Fibroblast of gingiva (primary cell): ENCODE measurements at regions not wholly inside any gene's neighbourhood (a gene's known extent, or its start where the extent isn't known, plus 50 kb on each side); places are given as distances from the start of the nearest gene placed in this dataset.
A peak's percentile ranks its signal among the peaks of the same experiment; 100 is the strongest.
"Not testable (repeated sequence)": the region's sequence is repeated elsewhere in the genome, so short reads cannot be mapped to it uniquely, and the experiment has no call there.

ENCODE experiments used
- DNase-seq: peaks from one replicate; pipeline ENCODE4 v3.0.0-alpha.2; 2011; ENCODE audit warnings: low read depth

DNA sequence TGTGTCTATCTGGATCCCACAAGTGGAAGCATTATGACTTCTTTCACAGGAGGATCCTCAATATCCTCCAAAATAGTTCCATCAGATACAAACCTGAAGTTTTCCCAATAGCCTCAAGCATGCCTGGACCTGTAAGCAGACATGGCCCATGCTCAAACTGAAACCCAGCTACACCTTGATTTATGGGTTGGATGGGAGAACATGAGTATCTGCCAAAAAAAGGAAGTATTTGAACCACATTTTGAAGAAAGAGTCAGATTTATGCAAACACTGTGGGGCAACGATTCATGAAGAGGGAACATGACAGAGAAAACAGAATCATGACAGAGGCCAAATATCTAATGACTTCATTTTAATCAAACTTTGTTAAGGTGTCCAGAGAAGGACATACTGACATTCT is 351.0 kb upstream of the NFIA start:
- no peak for DNase-seq

DNA sequence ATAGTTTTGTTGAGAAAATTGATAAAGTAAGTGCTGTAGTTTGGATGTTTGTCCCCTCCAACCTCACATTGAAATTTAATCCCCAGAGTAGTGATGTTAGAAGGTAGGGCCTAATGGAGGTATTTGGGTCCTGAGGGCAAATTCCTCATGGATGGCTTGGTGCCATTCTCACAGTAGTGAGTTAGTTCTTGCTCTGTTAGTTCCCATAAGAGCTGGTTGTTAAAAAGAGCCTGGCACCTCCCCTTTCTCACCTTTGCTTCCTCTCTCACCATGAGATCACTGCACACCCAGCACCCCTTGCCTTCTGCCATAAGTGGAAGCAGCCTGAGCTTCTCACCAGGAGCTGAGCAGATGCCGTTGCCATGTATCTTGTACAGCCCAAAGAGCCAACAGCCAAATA is 354.8 kb upstream of the NFIA start:
- no peak for DNase-seq

DNA sequence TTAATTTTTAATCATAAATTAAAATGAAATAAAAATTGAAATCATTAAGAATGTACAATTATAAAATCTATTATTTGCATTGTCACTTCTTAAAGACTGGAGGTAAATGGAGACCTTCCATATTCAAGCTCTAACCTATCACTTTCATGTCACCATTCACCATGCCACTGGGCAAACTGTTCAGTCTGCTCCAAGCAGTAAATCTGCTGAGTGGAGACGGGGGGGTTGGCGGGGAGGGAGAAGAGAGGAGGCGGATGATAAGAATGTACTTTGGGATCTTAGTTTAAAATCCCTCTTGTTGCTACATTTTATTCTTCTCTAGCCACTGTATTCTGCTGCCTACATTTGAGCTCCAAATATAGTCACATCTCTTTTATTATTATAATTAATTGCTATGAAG is 365.9 kb upstream of the NFIA start:
- DNase-seq, result no peak

DNA sequence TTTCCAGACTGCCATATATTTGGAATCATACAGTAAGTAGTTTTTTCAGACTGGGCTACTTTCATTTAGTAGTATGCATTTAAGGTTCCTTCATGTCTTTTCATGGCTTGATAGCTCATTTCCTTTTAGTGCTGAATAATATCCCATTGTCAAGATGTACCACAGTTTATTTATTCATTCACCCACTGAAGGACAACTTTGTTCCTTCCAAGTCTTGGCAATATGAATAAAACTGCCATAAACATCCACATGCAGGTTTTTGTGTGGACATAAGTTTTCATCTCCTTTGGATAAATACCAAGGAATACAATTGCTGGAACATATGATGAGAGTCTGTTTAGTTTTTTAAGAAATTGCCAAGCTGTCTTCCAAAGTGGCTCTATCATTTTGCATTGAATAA is 366.4 kb upstream of the NFIA start:
- DNase-seq, result no peak

DNA sequence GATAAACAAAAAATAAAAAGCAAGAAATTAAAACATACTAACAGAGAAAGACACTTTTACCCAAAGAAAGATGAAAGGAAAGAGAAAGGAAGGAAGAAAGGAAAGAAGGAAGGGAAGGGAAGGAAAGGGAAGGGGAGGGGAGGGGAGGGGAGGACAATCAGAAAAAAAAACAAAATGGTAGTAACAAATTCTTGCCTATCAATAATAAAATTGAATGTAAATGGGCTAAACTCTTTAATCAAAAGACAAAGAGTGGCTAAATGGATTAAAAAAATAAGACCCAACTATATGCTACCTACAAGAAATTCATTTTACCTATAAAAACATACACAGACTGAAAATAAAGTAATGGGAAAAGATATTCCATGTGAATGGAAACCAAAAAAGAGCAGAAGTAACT is 372.9 kb upstream of the NFIA start:
- no peak for DNase-seq

DNA sequence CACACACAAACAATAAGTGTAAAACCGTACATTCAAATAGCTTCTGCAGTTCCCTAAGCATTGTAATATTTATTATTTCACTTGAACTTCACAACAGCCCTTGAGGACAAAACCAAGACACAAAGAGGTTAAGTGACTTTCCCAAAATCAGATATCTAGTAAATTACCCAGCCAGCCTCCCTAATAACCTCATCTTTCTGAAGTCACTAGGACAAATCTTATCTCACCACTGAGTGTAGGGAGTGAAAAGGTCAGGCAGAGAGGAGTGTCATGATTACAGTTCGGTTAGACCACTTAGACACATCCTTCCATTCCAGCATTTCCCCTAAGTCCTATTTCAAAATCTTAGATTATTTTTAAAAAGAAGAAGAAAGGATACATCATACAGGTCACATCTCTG is 377.3 kb upstream of the NFIA start:
- no peak for DNase-seq

DNA sequence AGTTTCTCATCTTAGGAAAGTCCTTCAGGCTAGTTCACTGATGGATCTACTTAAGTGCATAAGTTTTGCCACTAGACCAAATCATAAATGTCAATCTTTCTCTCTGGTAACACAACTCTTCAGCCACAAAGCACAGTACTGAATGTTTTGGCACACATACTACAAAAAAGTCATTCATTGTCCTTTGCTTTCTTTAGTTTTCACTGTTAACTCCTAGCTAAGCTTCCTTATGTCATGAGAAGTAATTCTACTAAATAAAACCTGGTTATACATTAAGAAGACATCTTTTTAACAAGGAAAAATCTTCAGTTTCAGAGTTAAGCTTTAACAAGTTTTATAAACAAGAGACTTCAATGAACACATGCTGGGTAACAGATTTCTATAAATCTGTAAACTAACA is 379.2 kb upstream of the NFIA start:
- DNase-seq, result no peak

DNA sequence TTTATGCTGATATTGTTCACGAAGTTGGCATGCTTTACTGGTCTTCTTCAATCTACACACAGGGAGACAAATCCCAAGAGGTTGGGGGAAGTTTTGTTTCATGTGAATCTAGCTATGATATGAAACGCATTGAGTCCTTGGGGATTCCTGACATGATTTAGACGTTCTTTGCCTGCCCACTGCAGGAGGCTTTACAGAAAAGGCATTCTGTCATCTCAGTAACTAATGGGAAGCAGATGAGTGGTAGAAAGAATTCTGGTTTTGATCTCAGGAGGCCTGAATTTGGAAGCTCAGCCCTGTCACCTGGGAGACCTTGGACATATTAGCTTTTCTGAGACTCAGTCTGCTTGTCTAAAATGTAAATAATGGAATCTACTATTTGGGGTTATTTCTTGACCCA is 383.0 kb upstream of the NFIA start:
- peak; percentile 26 for DNase-seq

DNA sequence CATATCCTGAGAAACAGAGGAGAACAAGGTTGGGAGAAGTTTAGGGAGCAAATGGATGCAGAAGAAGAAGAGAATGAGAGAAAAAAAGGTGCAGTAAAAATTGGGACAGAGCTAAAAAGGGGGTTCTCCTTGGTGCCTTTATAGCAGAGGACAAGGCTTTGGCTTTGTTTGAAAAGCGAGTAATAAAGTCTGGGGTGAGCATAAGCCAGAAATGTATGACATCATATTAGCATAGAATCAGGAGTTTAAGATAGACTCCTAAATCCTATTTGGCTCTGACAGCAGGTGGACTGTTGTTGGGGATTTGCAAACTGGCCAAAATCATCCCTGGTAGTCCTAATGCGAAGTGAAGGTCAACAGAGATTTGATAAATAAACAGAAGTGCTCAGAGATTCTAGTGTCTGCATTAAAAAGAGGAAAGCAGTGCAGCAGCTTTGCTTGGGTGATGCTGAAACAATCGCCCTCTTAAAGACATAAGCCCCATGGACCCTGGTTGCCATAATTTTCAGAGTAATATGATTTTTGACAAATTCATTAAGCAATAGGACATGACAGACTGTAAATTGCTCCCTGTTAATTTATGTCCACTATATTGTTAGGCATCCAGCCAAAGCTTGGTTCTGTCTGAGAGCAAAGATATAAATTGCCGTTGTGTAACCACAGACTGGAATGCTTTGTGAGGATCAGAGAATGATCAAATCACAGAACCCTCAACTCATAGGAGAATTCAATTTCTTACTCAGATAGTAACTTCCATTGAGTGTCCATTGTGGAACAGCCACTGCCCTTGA is 385.0 kb upstream of the NFIA start:
- no peak for DNase-seq

DNA sequence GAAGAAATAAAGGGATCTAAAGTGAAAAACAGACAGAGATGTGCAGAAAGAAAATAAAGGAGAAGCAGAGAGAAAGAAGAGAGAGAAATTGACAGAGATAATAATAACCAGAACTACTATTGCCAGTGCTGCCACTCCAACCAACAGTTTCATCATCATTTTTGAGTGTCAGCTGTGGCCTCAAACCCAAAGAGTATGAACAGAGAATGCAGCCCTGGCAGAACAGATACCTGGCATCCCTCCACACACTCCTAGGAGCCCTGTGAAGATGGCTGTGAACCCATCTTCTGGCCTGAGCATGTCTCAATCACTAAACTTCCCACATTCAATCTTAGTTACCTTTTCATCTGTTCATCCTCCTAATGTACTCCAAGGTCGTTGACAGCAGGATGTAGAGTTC is 385.8 kb upstream of the NFIA start:
- DNase-seq, result no peak

DNA sequence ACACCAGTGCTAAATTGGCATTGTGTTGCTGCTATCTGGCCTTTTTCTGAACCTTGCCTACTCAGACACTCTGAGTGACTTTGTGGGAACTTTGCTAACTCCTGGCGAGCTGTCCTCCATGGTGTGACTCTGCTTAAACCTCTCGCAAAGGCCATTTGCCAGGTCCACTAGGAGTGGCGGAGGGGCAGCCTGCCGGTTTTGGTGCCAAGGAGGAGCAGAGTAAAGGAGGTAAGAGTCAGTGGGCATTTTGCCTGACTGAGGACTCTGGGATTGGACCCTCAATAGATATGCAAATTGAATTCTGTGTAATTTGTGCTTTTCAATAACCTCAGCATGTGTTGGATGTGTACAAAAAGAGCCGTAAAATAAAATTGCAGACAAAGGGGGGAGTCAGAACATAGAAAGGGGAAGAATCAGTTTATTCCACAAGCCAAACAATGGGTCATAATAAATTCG is 386.6 kb upstream of the NFIA start:
- DNase-seq, result no peak

DNA sequence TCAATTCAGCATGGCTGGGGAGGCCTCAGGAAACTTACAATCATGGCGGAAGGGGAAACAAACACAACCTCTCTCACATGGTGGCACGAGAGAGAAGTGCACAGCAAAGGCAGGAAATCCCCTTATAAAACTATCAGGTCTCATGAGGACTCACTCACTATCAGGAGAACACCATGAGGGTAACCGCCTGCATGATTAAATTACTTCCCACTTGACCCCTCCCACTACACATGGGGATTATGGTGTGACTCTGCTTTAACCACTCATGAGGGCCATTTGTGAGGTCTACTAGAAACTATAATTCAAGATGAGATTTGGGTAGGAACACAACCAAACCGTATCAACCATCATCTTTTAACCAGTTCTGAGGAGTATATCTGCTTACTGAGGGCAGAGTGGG is 387.4 kb upstream of the NFIA start:
- no peak for DNase-seq

DNA sequence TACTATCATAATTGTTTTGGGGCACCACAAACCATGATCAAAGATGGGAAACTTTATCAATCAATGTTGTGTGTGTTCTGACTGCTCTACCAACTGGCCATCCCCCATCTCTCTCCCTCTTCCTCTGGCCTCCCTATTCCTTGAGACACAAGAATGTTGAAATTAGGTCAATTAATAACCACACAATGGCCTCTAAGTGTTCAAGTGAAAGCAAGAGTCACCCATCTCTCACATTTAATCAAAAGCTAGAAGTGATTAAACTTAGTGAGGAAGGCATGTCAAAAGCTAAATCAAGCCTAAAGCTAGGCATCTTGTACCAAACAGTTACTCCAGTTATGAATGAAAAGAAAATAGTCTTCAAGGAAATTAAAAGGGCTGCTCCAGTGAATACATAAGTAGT is 390.3 kb upstream of the NFIA start:
- no peak for DNase-seq

DNA sequence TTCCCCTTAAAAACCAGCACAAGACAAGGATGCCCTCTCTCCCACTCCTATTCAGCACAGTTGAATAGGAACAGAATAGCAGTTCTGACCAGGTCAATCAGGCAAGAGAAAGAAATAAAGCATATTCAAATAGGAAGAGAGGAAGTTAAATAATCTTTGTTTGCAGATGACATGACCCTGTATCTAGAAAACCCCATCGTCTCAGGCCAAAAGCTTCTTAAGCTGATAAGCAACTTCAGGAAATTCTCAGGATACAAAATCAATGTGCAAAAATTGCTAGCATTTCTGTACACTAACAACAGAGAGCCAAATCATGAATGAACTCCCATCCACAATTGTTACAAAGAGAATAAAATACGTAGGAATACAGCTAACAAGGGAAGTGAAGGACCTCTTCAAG is 394.1 kb upstream of the NFIA start:
- DNase-seq, result not testable (repeated sequence)

DNA sequence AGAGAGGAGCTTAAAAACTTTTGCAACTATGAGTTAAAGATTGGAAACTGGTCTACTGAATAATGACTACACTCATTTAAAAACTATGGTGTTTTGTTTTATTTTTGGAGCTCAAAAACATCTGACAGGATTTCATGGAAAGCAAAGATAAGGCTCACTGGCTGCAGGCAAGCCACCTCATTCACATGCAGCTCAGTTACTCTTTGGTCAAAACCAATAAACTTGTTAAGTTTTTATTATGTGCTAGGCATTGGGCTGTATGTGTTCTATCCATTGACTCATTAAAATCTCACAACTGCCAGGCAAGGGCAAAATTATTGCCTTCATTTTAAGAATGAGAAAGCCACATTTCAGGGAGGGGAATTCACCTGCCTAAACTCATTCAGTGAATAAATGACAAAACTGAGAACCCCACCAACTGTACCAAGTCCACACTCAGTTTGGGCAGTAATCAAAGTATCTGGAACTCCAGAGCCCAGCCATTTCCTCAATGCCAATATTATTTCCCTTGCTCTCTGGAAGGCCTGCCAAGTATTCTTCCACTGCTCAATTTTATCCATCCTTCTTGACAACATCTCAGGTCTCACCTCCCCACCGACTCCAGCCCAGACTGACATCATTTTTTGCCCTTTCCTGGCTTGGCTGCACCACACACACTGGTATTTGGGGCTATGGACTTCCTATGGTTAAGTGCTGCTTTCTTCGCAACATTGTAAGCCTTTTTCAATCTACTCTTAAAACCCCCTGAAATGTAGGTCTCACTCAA is 401.1 kb upstream of the NFIA start:
- no peak for DNase-seq

DNA sequence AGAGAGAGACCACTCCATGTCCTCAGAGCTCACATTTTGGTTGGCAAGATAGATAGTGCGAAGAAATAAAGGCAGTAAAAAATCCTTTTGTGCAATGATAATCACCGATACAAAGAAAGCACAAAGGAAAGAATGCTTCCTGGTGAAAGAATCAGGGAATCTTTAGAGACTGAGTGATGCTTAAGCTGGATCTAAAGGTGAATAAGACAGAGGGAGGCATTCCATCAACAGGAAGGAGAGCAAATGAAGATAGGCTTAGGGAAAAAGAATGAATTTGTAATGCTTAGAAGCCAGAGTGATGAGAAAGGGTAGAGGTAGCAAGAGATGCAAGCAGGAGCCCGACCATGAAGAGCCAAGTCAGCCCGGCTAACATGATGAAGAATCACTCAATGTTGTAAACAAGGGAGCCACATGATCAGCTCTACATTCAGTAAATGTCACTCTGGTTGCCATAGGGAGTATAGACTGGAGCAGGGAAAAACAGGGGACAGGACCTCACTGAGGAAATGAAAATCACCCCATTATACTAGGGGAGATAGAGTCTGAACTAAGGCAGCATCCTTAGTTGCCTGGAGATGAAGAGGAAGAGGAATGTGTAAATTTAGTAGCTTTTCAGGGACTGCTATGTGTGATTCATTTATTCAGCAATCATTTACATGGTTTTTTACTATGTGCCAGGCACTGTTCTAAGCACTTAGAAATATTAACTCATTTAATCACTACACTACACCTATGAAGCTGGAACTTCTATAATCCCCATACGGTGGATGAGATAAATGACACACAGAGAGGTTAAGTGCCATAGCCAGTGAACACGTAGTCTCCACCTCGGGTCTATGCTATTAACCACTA is 402.6 kb upstream of the NFIA start:
- no peak for DNase-seq

DNA sequence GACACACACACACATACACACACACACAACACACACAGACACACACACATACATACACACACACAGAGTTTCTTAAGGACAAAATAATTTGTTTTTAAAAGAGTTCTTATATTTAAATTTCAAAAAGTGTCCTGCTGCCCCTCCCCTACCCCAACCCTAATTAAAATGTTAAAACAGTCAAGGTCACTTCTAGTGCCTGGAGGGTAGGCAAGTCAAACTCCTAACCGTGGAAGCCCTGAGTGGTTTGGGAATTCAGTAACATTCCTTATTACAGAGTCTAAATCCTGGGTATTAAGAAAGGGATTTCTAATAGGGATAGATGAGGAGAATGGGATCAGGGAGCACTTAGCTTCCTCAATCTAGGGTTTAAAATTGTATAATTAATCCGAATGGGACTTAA is 403.6 kb upstream of the NFIA start:
- DNase-seq, result no peak

DNA sequence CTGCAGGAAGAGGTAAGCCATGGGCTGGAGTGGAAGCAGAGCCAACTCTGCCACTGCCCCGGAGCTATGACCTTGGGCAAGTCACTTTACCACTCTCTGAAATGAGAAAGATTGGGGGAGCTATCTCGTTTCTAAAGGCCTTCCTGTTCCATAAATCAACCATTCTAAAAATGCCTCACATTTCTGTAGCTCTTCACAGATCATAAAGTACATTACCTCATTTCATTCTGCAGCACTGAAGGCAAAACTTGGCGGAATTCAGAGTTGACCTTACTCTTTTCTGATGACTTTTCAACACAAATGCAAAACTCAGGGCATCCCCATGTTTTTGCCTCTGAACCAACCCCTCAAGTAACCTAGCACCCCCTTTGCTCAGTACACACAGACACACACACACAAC is 404.0 kb upstream of the NFIA start:
- no peak for DNase-seq

DNA sequence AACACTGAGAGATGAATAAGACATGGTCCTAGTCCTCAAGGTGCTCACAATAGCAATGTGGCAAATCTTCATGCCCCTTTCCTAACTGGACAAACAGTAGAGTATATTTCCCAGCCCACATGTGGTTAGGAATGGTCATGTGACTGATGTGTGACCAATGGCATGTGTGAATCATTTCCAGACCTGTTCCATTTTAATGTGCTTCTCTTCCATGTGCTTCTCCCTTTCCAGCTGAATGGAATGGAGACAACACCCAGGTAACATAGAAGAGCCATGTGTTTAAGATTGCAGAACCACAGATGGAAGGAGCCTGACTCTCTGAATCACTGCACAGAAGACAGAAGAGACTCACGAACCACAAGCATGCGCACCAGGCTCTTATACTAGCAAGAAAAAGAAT is 409.9 kb upstream of the NFIA start:
- DNase-seq, result no peak

DNA sequence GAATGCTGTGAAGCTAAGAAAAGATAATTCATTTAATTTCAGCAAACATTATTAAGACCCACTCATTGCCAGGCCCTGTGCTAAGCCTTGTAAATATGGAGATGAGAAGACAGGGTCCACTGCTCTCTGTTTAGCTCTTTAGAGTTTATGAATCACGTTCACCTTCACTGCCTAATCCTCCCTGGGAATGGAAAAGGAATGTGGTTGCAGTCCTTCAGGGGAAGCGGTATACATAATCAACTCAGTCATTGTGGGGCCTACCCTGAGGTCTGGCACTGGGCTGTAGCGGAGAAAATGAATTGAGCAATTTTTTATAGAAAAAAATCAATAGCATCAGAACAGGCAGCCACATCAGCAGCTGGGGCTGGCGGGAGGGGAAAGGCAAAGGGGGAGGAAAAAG is 412.1 kb upstream of the NFIA start:
- no peak for DNase-seq

DNA sequence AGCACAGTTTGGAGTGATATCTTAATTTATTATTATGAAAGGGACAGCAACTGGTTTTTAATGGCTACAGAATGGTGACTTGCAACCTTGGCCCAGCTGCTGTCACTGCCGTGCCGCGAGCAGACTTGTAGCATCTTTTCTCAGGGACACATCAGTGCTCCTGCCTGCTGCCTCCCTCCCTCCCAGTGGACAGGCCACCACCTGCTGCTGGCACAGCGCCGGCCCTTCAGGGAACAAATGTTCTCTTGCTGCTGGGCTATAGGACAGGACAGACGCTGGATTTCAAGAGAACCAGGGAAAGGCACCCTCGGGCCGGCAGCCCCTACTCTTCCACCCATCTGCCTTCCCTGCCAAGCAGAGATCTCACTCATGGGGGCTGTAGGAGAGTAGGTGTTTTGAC is 413.8 kb upstream of the NFIA start:
- no peak for DNase-seq

DNA sequence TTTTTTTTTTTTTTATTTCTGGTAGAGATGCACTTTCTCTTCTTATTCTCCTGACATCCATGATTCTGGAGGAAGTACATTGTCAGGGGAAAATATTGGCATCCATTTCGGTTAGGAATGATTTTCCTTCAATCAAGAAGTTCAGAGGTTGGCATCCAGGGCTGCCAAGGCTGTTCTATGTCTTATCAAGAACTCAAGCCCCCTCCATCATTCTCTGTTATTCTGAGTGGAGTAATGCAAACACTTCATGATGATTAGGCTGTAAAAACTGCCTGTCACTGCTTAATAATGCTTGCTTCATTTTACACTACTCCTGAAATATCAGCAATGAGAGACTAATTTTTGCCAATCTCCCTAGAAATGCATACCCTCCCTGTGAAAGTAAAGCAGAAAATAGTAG is 417.1 kb upstream of the NFIA start:
- no peak for DNase-seq

DNA sequence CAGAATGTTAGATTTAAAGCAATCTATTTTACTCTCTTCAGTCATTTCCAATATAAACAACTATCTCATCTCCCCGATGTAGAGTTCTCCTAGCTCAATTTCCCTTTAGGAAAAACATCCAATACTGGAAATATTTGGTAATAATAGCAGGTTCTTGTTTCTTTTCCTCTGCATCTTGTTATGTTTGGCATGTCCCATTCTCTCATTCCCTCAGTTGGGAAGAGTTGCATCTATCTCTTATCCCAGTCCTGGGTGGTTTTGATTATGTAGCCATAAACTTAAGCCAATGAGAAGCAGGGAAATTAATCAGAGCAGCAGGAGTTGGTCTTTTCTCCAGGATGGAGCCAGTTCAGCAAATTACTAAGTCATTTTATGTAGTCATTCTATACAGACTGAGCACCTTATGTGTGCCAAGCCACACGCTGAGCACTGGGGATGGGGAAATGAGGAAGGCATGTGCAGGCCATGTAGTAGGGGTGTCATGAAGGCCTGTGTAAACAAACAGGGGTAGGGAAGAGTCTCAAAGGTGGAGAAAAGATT is 418.2 kb upstream of the NFIA start:
- DNase-seq, result no peak
